ENCODE measurements at regions not wholly inside any gene's neighbourhood (a gene's known extent, or its start where the extent isn't known, plus 50 kb on each side); places are given as distances from the start of the nearest gene placed in this dataset.

- POLR2A ChIA-PET = no interaction called here
- FAIRE-seq (no peak), DNase-seq (ENCODE audit: low read depth, low spot score) (no peak)
- TF ChIP-seq JUN (IDR thresholded peaks at IDR 0.05; ENCODE audit: borderline replicate concordance, insufficient read depth, insufficient read length, low read depth) (no peak), CTCF (IDR thresholded peaks at IDR 0.05; ENCODE audit: extremely low read depth in 1 of 2, insufficient read depth in 1 of 2, low read depth in 1 of 2, low read length in 2 of 2) (no peak), FOS (IDR thresholded peaks at IDR 0.05; ENCODE audit: borderline replicate concordance, insufficient read depth, low read length) (no peak), EZH2 (IDR thresholded peaks at IDR 0.05; ENCODE audit: borderline replicate concordance, low read depth, low read length, severe bottlenecking) (no peak), POLR2A (IDR thresholded peaks at IDR 0.05; ENCODE audit: low read depth, low read length) (no peak), GATA2 (IDR thresholded peaks at IDR 0.05; ENCODE audit: insufficient read depth, insufficient read length, low read depth, low read length) (no peak), POLR2AphosphoS5 (IDR thresholded peaks at IDR 0.05; ENCODE audit: insufficient read depth, low read depth, low read length) (no peak), MAX (IDR thresholded peaks at IDR 0.05; ENCODE audit: insufficient read depth, insufficient read length) (no peak), MYC (IDR thresholded peaks at IDR 0.05; ENCODE audit: low read depth, low read length) (no peak)
- Histone ChIP-seq H4K20me1 (replicated peaks; ENCODE audit: control insufficient read depth, extremely low read depth, insufficient read depth, low read length) (no peaks in the 10 kb centered on the region), H3K4me2 (ENCODE audit: insufficient read depth, low read length) (no peak overlapping the region), H3K79me2 (ENCODE audit: control insufficient read depth, insufficient read depth, low read length) (no peaks in the 10 kb centered on the region), H3K9ac (replicated peaks; ENCODE audit: extremely low read depth, insufficient read depth, low read length) (no peak overlapping the region), H3K27me3 (ENCODE audit: control insufficient read depth in 2 of 2, insufficient read depth in 2 of 2, low read length in 2 of 2) (no peaks in the 10 kb centered on the region), H3K9me3 (replicated peaks; ENCODE audit: control insufficient read depth, insufficient read depth, low read length) (no peaks in the 10 kb centered on the region), H3K27ac (ENCODE audit: insufficient read depth, low read depth, low read length) (no peak overlapping the region), H3K36me3 (ENCODE audit: control insufficient read depth in 2 of 2, extremely low read depth in 1 of 2, insufficient read depth in 2 of 2, low read length in 2 of 2) (no peaks in the 10 kb centered on the region), H2AFZ (ENCODE audit: low read depth, low read length) (no peak overlapping the region), H3K9me1 (replicated peaks; ENCODE audit: control insufficient read depth, extremely low read depth, insufficient read depth, low read length) (no peaks in the 10 kb centered on the region), H3K4me3 (replicated peaks in 1 of 3; ENCODE audit: insufficient read depth in 1 of 3, low read depth in 1 of 3, low read length in 3 of 3) (no peak overlapping the region), H3K4me1 (ENCODE audit: control insufficient read depth, extremely low read depth, insufficient read depth, low read length) (no peaks in the 10 kb centered on the region)
- CTCF ChIA-PET = no interaction called here
- dilution Hi-C loops (cut with MboI; ENCODE audit: extremely low pct_ligation_motif_present, low sequenced_read_pairs) = no loop called here
- no TSS peak for BruUV-seq (replicated peaks)
- intact Hi-C loops (cut with micrococcal nuclease) = no loop called here
Observed at GRCh38 chr5:117486879-117487391, 912.3 kb upstream of the SEMA6A start.
